Smooth muscle cell (in vitro differentiated cells): ENCODE measurements at regions not wholly inside any gene's neighbourhood (a gene's known extent, or its start where the extent isn't known, plus 50 kb on each side); places are given as distances from the start of the nearest gene placed in this dataset.

Experiments used
- DNase-seq: peaks from one replicate; lab custom pipeline; 2025; ENCODE audit not compliant: unreplicated experiment; lab: John Stamatoyannopoulos, UW
- H2AFZ ChIP-seq: fragments of 200-600 bp; sonication (generic); 2 replicates; pipeline ENCODE4 v1.6.0; 2016; ENCODE audit warnings: antibody characterized with exemption, low read depth, mild to moderate bottlenecking
- H3F3A ChIP-seq: fragments of 200-600 bp; sonication (generic); 2 replicates; pipeline ENCODE4 v1.6.0; 2017; ENCODE audit warnings: antibody characterized with exemption, low read depth
- H3K27ac ChIP-seq: fragments of 200-600 bp; sonication (generic); 2 replicates; pipeline ENCODE4 v1.5.1; 2016; ENCODE audit warnings: low read depth, mild to moderate bottlenecking
- H3K27me3 ChIP-seq: fragments of 200-600 bp; sonication (generic); 2 replicates; pipeline ENCODE4 v1.6.1; 2016; ENCODE audit warnings: low read depth, mild to moderate bottlenecking
- H3K36me3 ChIP-seq: fragments of 200-600 bp; sonication (generic); 2 replicates; pipeline ENCODE4 v1.5.1; 2016; ENCODE audit warnings: low read depth
- H3K4me1 ChIP-seq: fragments of 200-600 bp; sonication (generic); 2 replicates; pipeline ENCODE4 v1.5.1; 2016; ENCODE audit warnings: low read depth
- H3K4me2 ChIP-seq: fragments of 200-600 bp; sonication (generic); 2 replicates; pipeline ENCODE4 v1.6.0; 2016; ENCODE audit warnings: mild to moderate bottlenecking
- H3K4me3 ChIP-seq: fragments of 200-600 bp; sonication (generic); 2 replicates; pipeline ENCODE4 v1.5.1; 2016; ENCODE audit warnings: mild to moderate bottlenecking
- H3K79me2 ChIP-seq: fragments of 200-600 bp; sonication (generic); 2 replicates; pipeline ENCODE4 v1.6.0; 2016; ENCODE audit warnings: low read depth, mild to moderate bottlenecking
- H3K9ac ChIP-seq: fragments of 200-600 bp; sonication (generic); 2 replicates; pipeline ENCODE4 v1.6.0; 2016; ENCODE audit warnings: low read depth
- H3K9me3 ChIP-seq: fragments of 200-600 bp; sonication (generic); replicated peaks from 2 replicates; pipeline ENCODE4 v1.5.1; 2016; ENCODE audit warnings: low read depth
- H4K20me1 ChIP-seq: fragments of 200-600 bp; sonication (generic); 2 replicates; pipeline ENCODE4 v1.6.0; 2016; ENCODE audit warnings: low read depth
- CTCF ChIP-seq: fragments of 200-600 bp; sonication (generic); IDR thresholded peaks from 2 replicates; pipeline ENCODE4 v1.5.1; 2017; ENCODE audit warnings: borderline replicate concordance, mild to moderate bottlenecking, antibody characterized with exemption; ENCODE audit not compliant: insufficient read depth, poor library complexity, severe bottlenecking
- WGBS: methylation state at CpG from one replicate; pipeline ENCODE4 v1.1.7; 2016; ENCODE audit warnings: low lambda C conversion rate; 5-methylcytosine and 5-hydroxymethylcytosine counted together

GRCh38 chr9:91023741-91024140 is 222.1 kb downstream of the SYK start:
- H3K27me3 ChIP-seq: no peaks in the 10 kb centered on the region
- no peaks in the 10 kb centered on the region for H4K20me1 ChIP-seq
- no peak for TF ChIP-seq CTCF
- H3K4me1 ChIP-seq: no peaks in the 10 kb centered on the region
- no peaks in the 10 kb centered on the region for H3K79me2 ChIP-seq
- H3K27ac ChIP-seq: no peak overlapping the region
- H3K4me2 ChIP-seq: no peak overlapping the region
- DNase-seq: no peak
- H3K36me3 ChIP-seq: no peaks in the 10 kb centered on the region
- H2AFZ ChIP-seq: no peak overlapping the region
- H3K9ac ChIP-seq: no peak overlapping the region
- H3K9me3 ChIP-seq: no peaks in the 10 kb centered on the region
- no peak overlapping the region for H3K4me3 ChIP-seq
- WGBS: 87% methylated on average over 5 of the region's 5 CpGs
- H3F3A ChIP-seq: no peaks in the 10 kb centered on the region

GRCh38 chr9:91024841-91025240 is 223.2 kb downstream of the SYK start:
- Histone ChIP-seq H3K36me3 (no peaks in the 10 kb centered on the region), H3K9ac (no peak overlapping the region)
- 92% methylated on average over 4 of the region's 4 CpGs for WGBS

DNA sequence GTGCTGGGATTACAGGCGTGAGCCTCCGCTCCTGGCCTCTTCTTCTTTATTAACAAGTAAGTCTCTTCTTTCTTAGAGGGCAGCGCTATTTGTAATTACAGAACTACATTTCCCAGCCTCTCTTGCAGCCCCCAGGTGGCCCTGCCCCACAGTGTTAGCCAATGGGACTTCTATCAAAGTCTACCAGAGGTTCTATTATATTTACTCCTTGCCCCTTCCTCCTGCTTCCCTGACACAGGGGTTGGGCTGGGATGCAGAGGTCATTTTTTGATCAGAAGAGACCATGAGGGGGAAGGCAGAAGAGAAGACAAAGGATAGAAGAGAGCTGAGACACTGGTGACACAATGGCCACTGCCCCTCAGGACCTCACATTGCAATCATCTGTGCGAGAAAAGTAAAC is 224.2 kb downstream of the SYK start:
- H2AFZ ChIP-seq: no peak overlapping the region
- no peak overlapping the region for H3K27ac ChIP-seq
- WGBS: 93% methylated on average over 4 of the region's 4 CpGs
- no peaks in the 10 kb centered on the region for H3K27me3 ChIP-seq
- TF ChIP-seq CTCF: no peak
- no peaks in the 10 kb centered on the region for H3K36me3 ChIP-seq
- no peaks in the 10 kb centered on the region for H3K79me2 ChIP-seq
- no peaks in the 10 kb centered on the region for H3K4me1 ChIP-seq
- no peak for DNase-seq
- no peaks in the 10 kb centered on the region for H4K20me1 ChIP-seq
- H3K9ac ChIP-seq: no peak overlapping the region
- H3F3A ChIP-seq: no peaks in the 10 kb centered on the region
- H3K9me3 ChIP-seq: no peaks in the 10 kb centered on the region
- no peak overlapping the region for H3K4me2 ChIP-seq
- H3K4me3 ChIP-seq: no peak overlapping the region

More at GRCh38 chr9:91024841-91025240, 223.2 kb downstream of the SYK start:
- Histone ChIP-seq H3K27me3 (no peaks in the 10 kb centered on the region), H3K27ac (no peak overlapping the region), H4K20me1 (no peaks in the 10 kb centered on the region), H3F3A (no peaks in the 10 kb centered on the region), H2AFZ (no peak overlapping the region), H3K4me3 (no peak overlapping the region), H3K79me2 (no peaks in the 10 kb centered on the region), H3K9me3 (no peaks in the 10 kb centered on the region), H3K4me1 (no peaks in the 10 kb centered on the region), H3K4me2 (no peak overlapping the region)
- no peak for TF ChIP-seq CTCF
- DNase-seq: no peak

- Histone ChIP-seq H3K79me2 (no peaks in the 10 kb centered on the region), H3K9ac (no peak overlapping the region), H3K4me1 (no peaks in the 10 kb centered on the region), H3F3A (no peaks in the 10 kb centered on the region), H3K4me2 (no peak overlapping the region), H3K36me3 (no peaks in the 10 kb centered on the region), H3K27ac (no peak overlapping the region), H4K20me1 (no peaks in the 10 kb centered on the region), H3K9me3 (no peaks in the 10 kb centered on the region), H3K27me3 (no peaks in the 10 kb centered on the region), H3K4me3 (no peak overlapping the region), H2AFZ (no peak overlapping the region)
- no peak for TF ChIP-seq CTCF
- DNase-seq: no peak
- 92% methylated on average over 8 of the region's 8 CpGs for WGBS
Measured at GRCh38 chr9:91026266-91026665, 224.6 kb downstream of the SYK start.
